ENCODE measurements at regions not wholly inside any gene's neighbourhood (a gene's known extent, or its start where the extent isn't known, plus 50 kb on each side); places are given as distances from the start of the nearest gene placed in this dataset.

GRCh38 chr6:122081921-122082320, 317.5 kb upstream of the HSF2 start:
- DNase-seq = no peak
- H3K36me3 Mint-ChIP-seq = no peaks in the 10 kb centered on the region
- no peak overlapping the region for H3K4me3 Mint-ChIP-seq
- Histone ChIP-seq H3K9me3 (ENCODE audit: control insufficient read depth, insufficient read depth, low read length) (no peaks in the 10 kb centered on the region), H3K27me3 (ENCODE audit: control insufficient read depth, insufficient read depth, low read length) (no peaks in the 10 kb centered on the region), H3K4me3 (ENCODE audit: low read length) (no peak overlapping the region), H3K4me1 (ENCODE audit: control insufficient read depth, insufficient read depth, low read length) (no peaks in the 10 kb centered on the region), H3K27ac (ENCODE audit: low read length) (no peak overlapping the region), H3K36me3 (ENCODE audit: control insufficient read depth, insufficient read depth, low read length) (no peaks in the 10 kb centered on the region)
- H3K4me1 Mint-ChIP-seq = no peaks in the 10 kb centered on the region
- peaks cover 8 to 12% of the 10 kb centered on the region in 2 donors for H3K9me3 Mint-ChIP-seq
- H3K27me3 Mint-ChIP-seq (ENCODE audit: low read depth in 2 of 2) = no peaks in the 10 kb centered on the region
- no peak for ATAC-seq
- intact Hi-C loops (cut with micrococcal nuclease) = no loop called here
- no peak overlapping the region for H3K27ac Mint-ChIP-seq
- 95% methylated on average over 5 of the region's 5 CpGs for WGBS (ENCODE audit: insufficient coverage)
- TF ChIP-seq CTCF (IDR thresholded peaks at IDR 0.05) = no peak

- H3K27me3 Mint-ChIP-seq (ENCODE audit: low read depth in 2 of 2) = no peaks in the 10 kb centered on the region
- Histone ChIP-seq H3K4me3 (ENCODE audit: low read length) (no peak overlapping the region), H3K27ac (ENCODE audit: low read length) (no peak overlapping the region), H3K4me1 (ENCODE audit: control insufficient read depth, insufficient read depth, low read length) (no peaks in the 10 kb centered on the region), H3K36me3 (ENCODE audit: control insufficient read depth, insufficient read depth, low read length) (no peaks in the 10 kb centered on the region), H3K9me3 (ENCODE audit: control insufficient read depth, insufficient read depth, low read length) (no peaks in the 10 kb centered on the region), H3K27me3 (ENCODE audit: control insufficient read depth, insufficient read depth, low read length) (no peaks in the 10 kb centered on the region)
- H3K27ac Mint-ChIP-seq = no peak overlapping the region
- peaks cover 8 to 12% of the 10 kb centered on the region in 2 donors for H3K9me3 Mint-ChIP-seq
- no peak overlapping the region for H3K4me3 Mint-ChIP-seq
- no peak for ATAC-seq
- WGBS (ENCODE audit: insufficient coverage) = 86% methylated on average over 13 of the region's 13 CpGs
- no peaks in the 10 kb centered on the region for H3K36me3 Mint-ChIP-seq
- DNase-seq = no peak
- TF ChIP-seq CTCF (IDR thresholded peaks at IDR 0.05) = no peak
- intact Hi-C loops (cut with micrococcal nuclease) = no loop called here
- H3K4me1 Mint-ChIP-seq = no peaks in the 10 kb centered on the region
Observed at GRCh38 chr6:122082370-122082769, 317.1 kb upstream of the HSF2 start.

- Histone ChIP-seq H3K27ac (ENCODE audit: low read length) (no peak overlapping the region), H3K27me3 (ENCODE audit: control insufficient read depth, insufficient read depth, low read length) (no peaks in the 10 kb centered on the region), H3K4me1 (ENCODE audit: control insufficient read depth, insufficient read depth, low read length) (no peaks in the 10 kb centered on the region), H3K4me3 (ENCODE audit: low read length) (no peak overlapping the region), H3K9me3 (ENCODE audit: control insufficient read depth, insufficient read depth, low read length) (no peaks in the 10 kb centered on the region), H3K36me3 (ENCODE audit: control insufficient read depth, insufficient read depth, low read length) (no peaks in the 10 kb centered on the region)
- 90% methylated on average over 1 of the region's 1 CpG for WGBS (ENCODE audit: insufficient coverage)
- ATAC-seq = no peak
- Mint-ChIP-seq H3K9me3 (peaks cover 0 to 5% of the 10 kb centered on the region in 2 donors), H3K27me3 (ENCODE audit: low read depth in 2 of 2) (no peaks in the 10 kb centered on the region), H3K4me3 (no peak overlapping the region), H3K27ac (no peak overlapping the region), H3K4me1 (no peaks in the 10 kb centered on the region), H3K36me3 (no peaks in the 10 kb centered on the region)
- intact Hi-C loops (cut with micrococcal nuclease) = no loop called here
- TF ChIP-seq CTCF (IDR thresholded peaks at IDR 0.05) = no peak
- no peak for DNase-seq
Observed at GRCh38 chr6:122092366-122092765, 307.1 kb upstream of the HSF2 start.

- Mint-ChIP-seq H3K4me1 (no peaks in the 10 kb centered on the region), H3K27me3 (ENCODE audit: low read depth in 2 of 2) (no peaks in the 10 kb centered on the region), H3K27ac (no peak overlapping the region), H3K9me3 (peaks cover 5% of the 10 kb centered on the region in 2 donors), H3K36me3 (no peaks in the 10 kb centered on the region), H3K4me3 (no peak overlapping the region)
- 55% methylated on average over 2 of the region's 4 CpGs for WGBS (ENCODE audit: insufficient coverage)
- Histone ChIP-seq H3K36me3 (ENCODE audit: control insufficient read depth, insufficient read depth, low read length) (no peaks in the 10 kb centered on the region), H3K4me3 (ENCODE audit: low read length) (no peak overlapping the region), H3K9me3 (ENCODE audit: control insufficient read depth, insufficient read depth, low read length) (no peaks in the 10 kb centered on the region), H3K27me3 (ENCODE audit: control insufficient read depth, insufficient read depth, low read length) (no peaks in the 10 kb centered on the region), H3K27ac (ENCODE audit: low read length) (no peak overlapping the region), H3K4me1 (ENCODE audit: control insufficient read depth, insufficient read depth, low read length) (no peaks in the 10 kb centered on the region)
- ATAC-seq = no peak
- intact Hi-C loops (cut with micrococcal nuclease) = no loop called here
- DNase-seq = no peak
- TF ChIP-seq CTCF (IDR thresholded peaks at IDR 0.05) = no peak
Observed at GRCh38 chr6:122098201-122098678, 301.2 kb upstream of the HSF2 start.
